GM12891 (cell line): ENCODE measurements at regions not wholly inside any gene's neighbourhood (a gene's known extent, or its start where the extent isn't known, plus 50 kb on each side); places are given as distances from the start of the nearest gene placed in this dataset.

ENCODE experiments used
- PAX5 ChIP-seq: IDR thresholded peaks from 2 replicates; pipeline ENCODE4 v1.6.1; 2011; ENCODE audit warnings: low read length, moderate library complexity, mild to moderate bottlenecking; ENCODE audit not compliant: insufficient read depth, severe bottlenecking
- POLR2A ChIP-seq: IDR thresholded peaks from 2 replicates; pipeline ENCODE4 v1.6.1; 2011; ENCODE audit warnings: low read depth, low read length, control low read depth
- POLR2AphosphoS5 ChIP-seq: IDR thresholded peaks from 2 replicates; pipeline ENCODE4 v1.6.1; 2011; ENCODE audit warnings: low read depth, low read length, control low read depth
- SPI1 ChIP-seq: IDR thresholded peaks from 2 replicates; pipeline ENCODE4 v1.6.1; 2011; ENCODE audit warnings: low read depth, low read length, control low read depth
- TAF1 ChIP-seq: IDR thresholded peaks from 2 replicates; pipeline ENCODE4 v1.6.1; 2011; ENCODE audit warnings: low read depth, low read length, control low read depth

- TF ChIP-seq PAX5, result no peak
- TF ChIP-seq POLR2A, result no peak
- TF ChIP-seq TAF1, result no peak
- no peak for TF ChIP-seq POLR2AphosphoS5
- TF ChIP-seq SPI1, result no peak
These were observed 173.0 kb downstream of the RBM46 start for GRCh38 chr4:154954117-154954516.
